KMS-11 (cell line): ENCODE measurements at regions not wholly inside any gene's neighbourhood (a gene's known extent, or its start where the extent isn't known, plus 50 kb on each side); places are given as distances from the start of the nearest gene placed in this dataset.

Experiments used
- H2AFZ ChIP-seq: fragments of 200-600 bp; sonication (generic); 2 replicates; pipeline ENCODE4 v1.6.1; 2016; ENCODE audit warnings: antibody characterized with exemption, mixed run types, low read depth
- H3K27ac ChIP-seq: fragments of 200-600 bp; sonication (generic); 2 replicates; pipeline ENCODE4 v1.6.1; 2016; ENCODE audit warnings: mild to moderate bottlenecking, mixed run types
- H3K27me3 ChIP-seq: fragments of 200-600 bp; sonication (generic); 2 replicates; pipeline ENCODE4 v1.6.1; 2017; ENCODE audit warnings: mild to moderate bottlenecking, low read depth, mixed run types, moderate library complexity; ENCODE audit not compliant: insufficient read depth
- H3K36me3 ChIP-seq: fragments of 200-600 bp; sonication (generic); 2 replicates; pipeline ENCODE4 v1.6.1; 2017; ENCODE audit warnings: mild to moderate bottlenecking, mixed run types; ENCODE audit not compliant: insufficient read depth
- H3K4me1 ChIP-seq: fragments of 200-600 bp; sonication (generic); 2 replicates; pipeline ENCODE4 v1.6.1; 2016; ENCODE audit warnings: mild to moderate bottlenecking, low read depth, mixed run types; ENCODE audit not compliant: poor library complexity, severe bottlenecking
- H3K4me2 ChIP-seq: fragments of 200-600 bp; sonication (generic); 2 replicates; pipeline ENCODE4 v1.7.0; 2016; ENCODE audit warnings: mild to moderate bottlenecking, mixed run types
- H3K4me3 ChIP-seq: fragments of 200-600 bp; sonication (generic); IDR thresholded peaks from 2 replicates; pipeline ENCODE4 v1.6.1; 2017; ENCODE audit warnings: low read depth, low read length, mixed read lengths; ENCODE audit not compliant: insufficient read depth
- H3K79me2 ChIP-seq: fragments of 200-600 bp; sonication (generic); 2 replicates; pipeline ENCODE4 v1.6.1; 2016; ENCODE audit warnings: low read depth, mixed run types; ENCODE audit not compliant: insufficient read depth
- H3K9ac ChIP-seq: fragments of 200-600 bp; sonication (generic); 2 replicates; pipeline ENCODE4 v1.6.1; 2016; ENCODE audit warnings: mild to moderate bottlenecking, mixed run types
- H4K20me1 ChIP-seq: fragments of 200-600 bp; sonication (generic); 2 replicates; pipeline ENCODE4 v1.6.1; 2016; ENCODE audit warnings: mild to moderate bottlenecking, mixed run types; ENCODE audit not compliant: insufficient read depth
- TF ChIP-seq, protein P1 (sequence below): fragments of 200-600 bp; sonication (generic); conservative IDR thresholded peaks from 2 replicates; pipeline ENCODE4 v1.6.1; 2017; ENCODE audit warnings: low read depth, mild to moderate bottlenecking, antibody characterized with exemption, low read length, moderate library complexity, mixed read lengths

DNA sequence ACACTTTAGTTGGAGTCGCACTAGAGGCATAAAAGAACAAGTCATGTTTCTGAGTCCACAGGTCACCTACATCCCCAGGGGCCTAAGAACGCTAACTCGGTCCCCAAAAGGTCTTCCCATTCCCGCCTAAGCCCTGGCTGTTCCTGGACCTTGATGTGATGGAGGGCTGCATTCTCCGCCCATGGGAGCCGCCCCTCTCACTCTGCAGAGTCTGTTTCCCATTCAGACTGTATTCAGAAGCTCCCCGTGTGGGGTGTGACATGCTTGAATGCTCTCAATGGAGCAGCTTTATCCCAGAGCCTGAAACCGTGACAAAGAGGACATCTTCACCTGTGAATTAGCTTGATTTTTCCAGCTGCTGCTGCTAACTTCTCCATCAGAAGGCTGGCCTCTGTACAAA is 319.0 kb upstream of the KLHL29 start:
- TF ChIP-seq, protein P1, sequence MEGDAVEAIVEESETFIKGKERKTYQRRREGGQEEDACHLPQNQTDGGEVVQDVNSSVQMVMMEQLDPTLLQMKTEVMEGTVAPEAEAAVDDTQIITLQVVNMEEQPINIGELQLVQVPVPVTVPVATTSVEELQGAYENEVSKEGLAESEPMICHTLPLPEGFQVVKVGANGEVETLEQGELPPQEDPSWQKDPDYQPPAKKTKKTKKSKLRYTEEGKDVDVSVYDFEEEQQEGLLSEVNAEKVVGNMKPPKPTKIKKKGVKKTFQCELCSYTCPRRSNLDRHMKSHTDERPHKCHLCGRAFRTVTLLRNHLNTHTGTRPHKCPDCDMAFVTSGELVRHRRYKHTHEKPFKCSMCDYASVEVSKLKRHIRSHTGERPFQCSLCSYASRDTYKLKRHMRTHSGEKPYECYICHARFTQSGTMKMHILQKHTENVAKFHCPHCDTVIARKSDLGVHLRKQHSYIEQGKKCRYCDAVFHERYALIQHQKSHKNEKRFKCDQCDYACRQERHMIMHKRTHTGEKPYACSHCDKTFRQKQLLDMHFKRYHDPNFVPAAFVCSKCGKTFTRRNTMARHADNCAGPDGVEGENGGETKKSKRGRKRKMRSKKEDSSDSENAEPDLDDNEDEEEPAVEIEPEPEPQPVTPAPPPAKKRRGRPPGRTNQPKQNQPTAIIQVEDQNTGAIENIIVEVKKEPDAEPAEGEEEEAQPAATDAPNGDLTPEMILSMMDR = no peak
- Histone ChIP-seq H3K4me2 (no peak overlapping the region), H3K79me2 (no peaks in the 10 kb centered on the region), H4K20me1 (no peaks in the 10 kb centered on the region), H3K27me3 (no peaks in the 10 kb centered on the region), H2AFZ (no peak overlapping the region), H3K27ac (no peak overlapping the region), H3K9ac (no peak overlapping the region), H3K36me3 (no peaks in the 10 kb centered on the region), H3K4me3 (no peak overlapping the region), H3K4me1 (no peaks in the 10 kb centered on the region)

- Histone ChIP-seq H3K4me3 (no peak overlapping the region), H3K36me3 (no peaks in the 10 kb centered on the region)
Observed at GRCh38 chr2:23066686-23067085, 318.3 kb upstream of the KLHL29 start.

DNA sequence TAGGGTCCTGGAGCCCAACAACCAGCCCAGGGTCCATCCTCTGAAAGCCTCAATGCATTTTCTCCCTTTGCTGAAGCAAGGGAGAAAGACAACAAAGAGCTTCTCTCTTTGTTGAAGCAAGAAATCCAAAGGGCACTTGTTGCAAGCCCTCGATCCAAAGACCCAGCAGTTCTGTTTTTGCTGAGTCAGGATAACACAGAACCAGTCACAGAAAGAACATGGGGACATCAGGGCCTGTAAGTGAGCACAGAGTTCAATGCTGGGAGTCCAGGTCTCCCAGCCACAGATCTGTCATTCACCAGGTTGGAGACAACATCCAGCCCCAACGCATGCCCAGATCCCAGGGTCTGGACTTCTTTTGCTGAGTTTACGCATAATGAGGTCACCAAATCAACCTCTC is 315.8 kb upstream of the KLHL29 start:
- Histone ChIP-seq H3K27ac (no peak overlapping the region), H3K4me3 (no peak overlapping the region), H3K4me1 (no peaks in the 10 kb centered on the region), H2AFZ (no peak overlapping the region), H3K27me3 (no peaks in the 10 kb centered on the region), H3K4me2 (no peak overlapping the region), H4K20me1 (no peaks in the 10 kb centered on the region), H3K79me2 (no peaks in the 10 kb centered on the region), H3K9ac (no peak overlapping the region), H3K36me3 (no peaks in the 10 kb centered on the region)
- TF ChIP-seq, protein P1 = no peak

More at GRCh38 chr2:23066686-23067085, 318.3 kb upstream of the KLHL29 start:
- Histone ChIP-seq H3K27me3 (no peaks in the 10 kb centered on the region), H3K79me2 (no peaks in the 10 kb centered on the region), H3K4me1 (no peaks in the 10 kb centered on the region), H2AFZ (no peak overlapping the region), H3K4me2 (no peak overlapping the region), H3K27ac (no peak overlapping the region), H3K9ac (no peak overlapping the region), H4K20me1 (no peaks in the 10 kb centered on the region)
- TF ChIP-seq, protein P1 = no peak

DNA sequence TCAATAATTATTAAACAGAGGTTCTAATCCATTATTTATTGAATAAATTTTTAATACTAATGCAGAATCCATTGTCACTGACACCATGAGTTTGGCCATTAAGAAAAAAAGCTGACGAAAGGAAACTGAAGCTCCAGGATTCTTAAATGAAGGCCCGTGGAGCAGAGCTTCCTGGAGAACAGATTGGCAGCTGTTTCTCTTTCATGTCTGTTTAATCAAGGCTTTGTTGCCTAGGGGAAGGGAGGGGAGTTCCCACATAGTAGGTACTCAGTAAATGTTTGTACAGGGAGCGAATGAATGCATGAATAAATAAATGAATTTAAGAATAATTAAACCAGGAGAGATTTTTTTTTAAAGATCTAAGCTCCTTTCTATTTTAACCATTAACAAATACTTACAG is 315.1 kb upstream of the KLHL29 start:
- Histone ChIP-seq H2AFZ (no peak overlapping the region), H3K36me3 (no peaks in the 10 kb centered on the region), H3K79me2 (no peaks in the 10 kb centered on the region), H4K20me1 (no peaks in the 10 kb centered on the region), H3K4me1 (no peaks in the 10 kb centered on the region), H3K9ac (no peak overlapping the region), H3K4me3 (no peak overlapping the region), H3K27me3 (no peaks in the 10 kb centered on the region), H3K27ac (no peak overlapping the region), H3K4me2 (no peak overlapping the region)
- TF ChIP-seq, protein P1 = no peak

GRCh38 chr2:23073056-23073455 is 311.9 kb upstream of the KLHL29 start:
- H3K4me2 ChIP-seq = no peak overlapping the region
- H3K9ac ChIP-seq = no peak overlapping the region
- H3K4me1 ChIP-seq = no peaks in the 10 kb centered on the region
- H3K27me3 ChIP-seq = no peaks in the 10 kb centered on the region
- no peaks in the 10 kb centered on the region for H3K36me3 ChIP-seq
- H3K79me2 ChIP-seq = no peaks in the 10 kb centered on the region
- H3K27ac ChIP-seq = no peak overlapping the region
- H2AFZ ChIP-seq = no peak overlapping the region
- H4K20me1 ChIP-seq = no peaks in the 10 kb centered on the region
- TF ChIP-seq, protein P1 = no peak
- H3K4me3 ChIP-seq = no peak overlapping the region
